SK-N-MC (cell line): ENCODE measurements at regions not wholly inside any gene's neighbourhood (a gene's known extent, or its start where the extent isn't known, plus 50 kb on each side); places are given as distances from the start of the nearest gene placed in this dataset.

ENCODE experiments used
- EZH2 ChIP-seq: fragments of 200-600 bp; sonication (generic); IDR thresholded peaks from one replicate; pipeline ENCODE4 v1.6.1; 2017; ENCODE audit warnings: antibody characterized with exemption
- FOXP2 ChIP-seq: optimal IDR thresholded peaks from 2 replicates; pipeline ENCODE3; 2011; ENCODE audit warnings: mild to moderate bottlenecking, moderate library complexity; ENCODE audit not compliant: insufficient read depth; ENCODE audit errors: extremely low read length, control extremely low read depth
- POLR2AphosphoS5 ChIP-seq: IDR thresholded peaks from 2 replicates; pipeline ENCODE4 v1.6.1; 2012; ENCODE audit warnings: mild to moderate bottlenecking, low read depth, low read length, borderline replicate concordance

- no peak for TF ChIP-seq EZH2
- TF ChIP-seq POLR2AphosphoS5: no peak
- TF ChIP-seq FOXP2: no peak
Observed at GRCh38 chr12:87425942-87426554, 603.2 kb downstream of the C12orf50 start.
